H9 (cell line): ENCODE measurements at regions not wholly inside any gene's neighbourhood (a gene's known extent, or its start where the extent isn't known, plus 50 kb on each side); places are given as distances from the start of the nearest gene placed in this dataset.

ENCODE experiments used
- DNase-seq: peaks from one replicate; pipeline ENCODE4 v3.0.0-alpha.2; 2017
- H2AFZ ChIP-seq: one replicate; pipeline ENCODE4 v1.6.1; 2013; ENCODE audit warnings: mild to moderate bottlenecking, low read length, control low read depth, moderate library complexity
- H2AK5ac ChIP-seq: 2 replicates; pipeline ENCODE4 v1.6.1; 2013; ENCODE audit warnings: low read length, control low read depth, mixed read lengths; ENCODE audit not compliant: insufficient read length
- H2BK120ac ChIP-seq: one replicate; pipeline ENCODE4 v1.6.1; 2013; ENCODE audit warnings: low read depth, mild to moderate bottlenecking, low read length, control low read depth, inconsistent platforms; ENCODE audit not compliant: poor library complexity, severe bottlenecking
- H2BK12ac ChIP-seq: 2 replicates; pipeline ENCODE4 v1.6.1; 2013; ENCODE audit warnings: low read length, control low read depth, mixed read lengths, low read depth; ENCODE audit not compliant: insufficient read length
- H2BK15ac ChIP-seq: 2 replicates; pipeline ENCODE4 v1.6.1; 2013; ENCODE audit warnings: low read depth, low read length, control low read depth
- H2BK20ac ChIP-seq: one replicate; pipeline ENCODE4 v1.6.1; 2013; ENCODE audit warnings: low read depth, mild to moderate bottlenecking, low read length, control low read depth, inconsistent platforms; ENCODE audit not compliant: poor library complexity, severe bottlenecking
- H2BK5ac ChIP-seq: 2 replicates; pipeline ENCODE4 v1.6.1; 2013; ENCODE audit warnings: low read length, control low read depth, mixed read lengths; ENCODE audit not compliant: insufficient read length
- H3K14ac ChIP-seq: 2 replicates; pipeline ENCODE4 v1.6.1; 2013; ENCODE audit warnings: low read length, control low read depth; ENCODE audit not compliant: insufficient read depth
- H3K18ac ChIP-seq: 2 replicates; pipeline ENCODE4 v1.6.1; 2013; ENCODE audit warnings: low read depth, mild to moderate bottlenecking, mixed read lengths, low read length, control low read depth; ENCODE audit not compliant: insufficient read length
- H3K23ac ChIP-seq: 2 replicates; pipeline ENCODE4 v1.6.1; 2013; ENCODE audit warnings: low read length, control low read depth, mixed read lengths, low read depth; ENCODE audit not compliant: insufficient read length
- H3K23me2 ChIP-seq: 2 replicates; pipeline ENCODE4 v1.6.1; 2013; ENCODE audit warnings: low read depth, mild to moderate bottlenecking, mixed read lengths, low read length, control low read depth; ENCODE audit not compliant: insufficient read length, poor library complexity, severe bottlenecking
- H3K27ac ChIP-seq: 2 replicates; pipeline ENCODE4 v1.5.1; 2013; ENCODE audit warnings: low read length, control low read depth, mixed read lengths, low read depth; ENCODE audit not compliant: insufficient read length
- H3K27me3 ChIP-seq: 2 replicates; pipeline ENCODE4 v1.6.1; 2013; ENCODE audit warnings: low read length, control low read depth, inconsistent platforms; ENCODE audit not compliant: insufficient read depth
- H3K4ac ChIP-seq: 2 replicates; pipeline ENCODE4 v1.6.1; 2013; ENCODE audit warnings: low read depth, mild to moderate bottlenecking, control low read depth, inconsistent platforms, low read length, moderate library complexity
- H3K4me1 ChIP-seq: 2 replicates; pipeline ENCODE4 v1.6.1; 2013; ENCODE audit warnings: low read length, control low read depth, inconsistent platforms; ENCODE audit not compliant: insufficient read depth
- H3K4me2 ChIP-seq: 2 replicates; pipeline ENCODE4 v1.6.1; 2013; ENCODE audit warnings: low read length, control low read depth, mixed read lengths; ENCODE audit not compliant: insufficient read length, insufficient read depth
- H3K56ac ChIP-seq: 2 replicates; pipeline ENCODE4 v1.6.1; 2013; ENCODE audit warnings: low read depth, mild to moderate bottlenecking, mixed read lengths, low read length, control low read depth; ENCODE audit not compliant: insufficient read length
- H3K79me1 ChIP-seq: 2 replicates; pipeline ENCODE4 v1.6.1; 2013; ENCODE audit warnings: low read depth, mild to moderate bottlenecking, moderate library complexity, low read length, control low read depth, inconsistent platforms; ENCODE audit not compliant: insufficient read depth, poor library complexity, severe bottlenecking
- H3K79me2 ChIP-seq: 2 replicates; pipeline ENCODE4 v1.6.1; 2013; ENCODE audit warnings: low read length, control low read depth, inconsistent platforms; ENCODE audit not compliant: insufficient read depth
- H3K9ac ChIP-seq: 2 replicates; pipeline ENCODE4 v1.6.1; 2013; ENCODE audit warnings: low read length, control low read depth, mixed read lengths; ENCODE audit not compliant: insufficient read length; ENCODE audit errors: extremely low read depth
- H3K9me3 ChIP-seq: one replicate; pipeline ENCODE4 v1.6.1; 2013; ENCODE audit warnings: low read depth, low read length, inconsistent platforms; ENCODE audit not compliant: control insufficient read depth
- H3T11ph ChIP-seq: one replicate; pipeline ENCODE4 v1.6.1; 2013; ENCODE audit warnings: mild to moderate bottlenecking, low read length, control low read depth, inconsistent platforms
- H4K20me1 ChIP-seq: one replicate; pipeline ENCODE4 v1.6.1; 2013; ENCODE audit not compliant: control insufficient read depth, insufficient read length, insufficient read depth
- H4K5ac ChIP-seq: 2 replicates; pipeline ENCODE4 v1.6.1; 2013; ENCODE audit warnings: low read depth, mild to moderate bottlenecking, mixed read lengths, low read length, control low read depth; ENCODE audit not compliant: insufficient read length
- H4K8ac ChIP-seq: replicated peaks from 2 replicates; pipeline ENCODE4 v1.6.1; 2013; ENCODE audit warnings: low read length, control low read depth, mixed read lengths, low read depth; ENCODE audit not compliant: insufficient read length
- H4K91ac ChIP-seq: 2 replicates; pipeline ENCODE4 v1.6.1; 2013; ENCODE audit warnings: low read depth, mild to moderate bottlenecking, moderate library complexity, mixed read lengths, low read length, control low read depth; ENCODE audit not compliant: insufficient read length
- H3K27ac Mint-ChIP-seq, 3 experiments: 2 replicates in 2 of 3; 3 replicates in 1 of 3; pipeline ENCODE4 v1.8.0; 2020 to 2021; ENCODE audit warnings: mixed read lengths in 3 of 3, mild to moderate bottlenecking in 1 of 3, moderate library complexity in 1 of 3
- H3K27me3 Mint-ChIP-seq: 2 replicates; pipeline ENCODE4 v1.8.0; 2021; ENCODE audit warnings: low read depth, mild to moderate bottlenecking, moderate library complexity, mixed read lengths
- H3K36me3 Mint-ChIP-seq, 3 experiments: 2 replicates in 2 of 3; 3 replicates in 1 of 3; pipeline ENCODE4 v1.8.0; 2020 to 2021; ENCODE audit warnings: low read depth in 3 of 3, mixed read lengths in 3 of 3; ENCODE audit not compliant: insufficient read depth in 1 of 3
- H3K4me1 Mint-ChIP-seq, 2 experiments: 2 replicates each; pipeline ENCODE4 v1.8.0; 2020; ENCODE audit warnings: mixed read lengths in 2 of 2
- H3K4me3 Mint-ChIP-seq, 2 experiments: 2 replicates in 1 of 2; 3 replicates in 1 of 2; pipeline ENCODE4 v1.8.0; 2020 to 2021; ENCODE audit warnings: mild to moderate bottlenecking in 2 of 2, mixed read lengths in 2 of 2, moderate library complexity in 1 of 2
- H3K9me3 Mint-ChIP-seq, 2 experiments: 2 replicates in 1 of 2; 3 replicates in 1 of 2; pipeline ENCODE4 v1.8.0; 2020; ENCODE audit warnings: mild to moderate bottlenecking in 2 of 2, mixed read lengths in 2 of 2, moderate library complexity in 1 of 2
- CTCF ChIP-seq: fragments of 200-600 bp; sonication (generic); conservative IDR thresholded peaks from 3 replicates; pipeline ENCODE4 v1.8.0; 2021; ENCODE audit warnings: antibody characterized with exemption, mild to moderate bottlenecking
- WGBS: extraction: QIAGEN DNeasy Blood & Tissue Kit; methylation state at CpG from one replicate; pipeline ENCODE4 v1.1.7; 2013; ENCODE audit warnings: missing lambda C conversion rate, low lambda C conversion rate, mixed read lengths; ENCODE audit not compliant: insufficient read length; ENCODE audit errors: extremely low coverage; 5-methylcytosine and 5-hydroxymethylcytosine counted together

- H3K27ac Mint-ChIP-seq, result no peak overlapping the region
- Histone ChIP-seq H3K56ac (no peak overlapping the region), H3K9me3 (no peaks in the 10 kb centered on the region), H3K79me2 (no peaks in the 10 kb centered on the region), H3K4me2 (no peak overlapping the region), H4K91ac (no peak overlapping the region), H2BK20ac (no peak overlapping the region), H3K23me2 (no peaks in the 10 kb centered on the region), H4K20me1 (no peaks in the 10 kb centered on the region), H3K4ac (no peak overlapping the region), H2BK5ac (no peak overlapping the region), H3K4me1 (no peaks in the 10 kb centered on the region), H3K79me1 (no peaks in the 10 kb centered on the region), H3K18ac (no peak overlapping the region), H2BK15ac (no peak overlapping the region), H2BK12ac (no peak overlapping the region), H3K27me3 (no peaks in the 10 kb centered on the region), H3K9ac (no peak overlapping the region), H4K5ac (no peak overlapping the region), H3T11ph (no peak overlapping the region), H2AFZ (no peak overlapping the region), H3K23ac (no peak overlapping the region), H3K27ac (no peak overlapping the region), H3K14ac (no peak overlapping the region), H2AK5ac (no peak overlapping the region), H4K8ac (no peak overlapping the region), H2BK120ac (no peak overlapping the region)
- TF ChIP-seq CTCF, result no peak
- H3K4me3 Mint-ChIP-seq, result no peak overlapping the region; a peak in 1 of 5 replicates
- no peaks in the 10 kb centered on the region for H3K27me3 Mint-ChIP-seq
- H3K4me1 Mint-ChIP-seq, result no peaks in the 10 kb centered on the region
- no peaks in the 10 kb centered on the region for H3K36me3 Mint-ChIP-seq
- no peak for DNase-seq
- H3K9me3 Mint-ChIP-seq, result no peaks in the 10 kb centered on the region
- WGBS, result no CpG with 5 or more reads among the region's 1 CpG
Observed at GRCh38 chr5:121008041-121008440, 543.9 kb downstream of the PRR16 start.
